ENCODE measurements at regions not wholly inside any gene's neighbourhood (a gene's known extent, or its start where the extent isn't known, plus 50 kb on each side); places are given as distances from the start of the nearest gene placed in this dataset.

DNA sequence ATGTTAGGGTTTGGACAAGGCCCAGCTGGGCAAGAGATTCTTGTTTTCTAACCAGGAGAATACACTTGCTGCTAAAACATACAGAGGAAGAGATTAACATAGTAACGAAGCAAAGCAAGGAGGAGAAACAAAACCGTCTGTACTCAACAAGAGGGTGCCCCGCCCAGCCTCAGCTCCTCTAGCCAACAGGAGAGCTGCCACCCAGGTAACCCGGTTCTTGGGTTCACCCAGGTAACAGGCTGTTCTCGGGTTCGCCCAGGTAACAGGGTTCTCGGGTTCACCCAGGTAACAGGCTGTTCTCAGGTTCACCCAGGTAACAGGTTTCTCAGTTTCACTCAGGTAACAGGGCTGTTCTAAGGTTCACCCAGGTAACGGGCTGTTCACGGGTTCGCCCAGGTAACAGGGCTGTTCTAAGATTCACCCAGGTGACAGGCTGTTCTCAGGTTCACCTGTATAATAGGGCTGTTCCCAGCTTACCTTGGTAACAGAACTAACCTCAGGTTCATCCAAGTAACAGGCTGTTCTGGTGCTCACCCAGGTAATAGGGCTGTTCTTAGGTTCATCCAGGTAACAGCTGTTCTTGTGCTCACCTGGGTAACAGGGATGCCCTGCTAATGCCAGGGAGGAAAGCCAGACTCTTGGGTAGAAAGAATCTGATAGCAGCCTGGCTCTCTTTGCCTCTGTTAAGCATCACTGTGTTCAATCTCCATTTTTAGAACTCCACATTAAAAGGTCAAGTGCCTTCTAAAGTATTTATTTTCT lies 271.6 kb downstream of the SYK start:
- TF ChIP-seq POLR2A (IDR thresholded peaks at IDR 0.05; ENCODE audit: low read length): no peak
- TF ChIP-seq GATA1 (IDR thresholded peaks at IDR 0.05; ENCODE audit: low read depth, low read length): no peak
